Ramos (cell line): ENCODE measurements at regions not wholly inside any gene's neighbourhood (a gene's known extent, or its start where the extent isn't known, plus 50 kb on each side); places are given as distances from the start of the nearest gene placed in this dataset.
"Not testable (repeated sequence)": the region's sequence is repeated elsewhere in the genome, so short reads cannot be mapped to it uniquely, and the experiment has no call there.

ENCODE experiments used
- in situ Hi-C: fragments of 300-500 bp; cut with MboI; formaldehyde crosslinking; loops from one replicate; pipeline ENCODE4 v1.14.3; 2022; ENCODE audit warnings: low sequenced_read_pairs; ENCODE audit not compliant: unreplicated experiment

DNA sequence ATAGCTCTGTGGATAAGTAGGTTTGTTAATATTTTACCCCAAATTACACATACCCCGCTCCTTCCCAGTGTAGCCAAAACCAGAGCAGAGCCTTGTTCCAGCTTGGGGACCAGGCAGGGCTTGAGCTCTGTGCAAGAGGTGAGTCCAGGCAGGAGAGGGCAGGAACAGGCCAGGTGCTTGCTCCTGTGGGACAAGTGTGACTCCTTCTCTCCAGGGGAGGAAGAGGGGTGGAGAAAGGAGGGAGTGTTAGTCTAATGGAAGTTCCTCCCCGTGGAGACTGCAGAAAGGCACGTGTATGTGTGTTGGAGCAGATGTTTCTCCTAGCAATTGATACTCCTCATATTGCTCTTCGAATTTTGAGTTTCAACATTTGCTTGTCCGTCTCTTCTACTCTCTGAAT lies 201.0 kb downstream of the FGF9 start:
- in situ Hi-C loops, result no loop called here

DNA sequence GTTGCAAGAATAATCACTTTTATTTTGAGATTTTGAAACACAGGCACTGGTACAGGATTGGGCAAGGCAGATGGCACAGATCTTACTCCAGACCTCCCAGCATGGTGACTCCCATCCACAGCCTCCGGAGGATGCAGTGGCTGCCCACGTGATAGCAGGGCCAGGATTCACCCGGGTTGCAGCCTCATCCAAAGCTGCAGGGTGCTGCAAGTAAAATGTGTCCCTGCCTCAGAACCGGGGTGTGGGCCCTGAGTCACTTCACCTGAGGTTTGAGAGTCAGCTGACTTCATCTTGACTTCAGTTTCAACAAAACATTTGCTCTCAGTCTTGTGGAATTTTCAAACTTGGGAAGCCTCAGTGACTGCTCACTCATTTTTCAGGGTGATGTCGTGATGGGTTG lies 201.9 kb downstream of the FGF9 start:
- in situ Hi-C loops, result no loop called here

DNA sequence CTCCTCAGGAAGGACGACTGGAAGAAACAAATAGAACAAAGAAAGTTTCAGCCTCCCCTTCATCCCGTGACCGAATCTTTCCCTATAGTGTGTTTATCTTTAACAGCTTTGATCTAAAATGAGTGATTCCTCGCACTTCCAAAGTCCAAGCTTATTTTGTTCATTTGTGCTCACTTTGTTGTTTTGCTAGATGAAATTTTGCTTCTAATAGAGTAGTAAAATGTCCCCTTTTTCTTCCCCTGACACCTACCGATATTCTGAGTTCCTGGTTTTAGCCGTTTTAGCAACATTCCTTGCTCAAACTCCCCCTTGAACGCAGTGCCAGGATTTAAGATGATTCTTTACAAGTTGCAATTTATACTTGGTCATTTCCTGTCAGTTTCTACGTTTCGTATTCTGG lies 204.2 kb downstream of the FGF9 start:
- in situ Hi-C loops, result no loop called here

DNA sequence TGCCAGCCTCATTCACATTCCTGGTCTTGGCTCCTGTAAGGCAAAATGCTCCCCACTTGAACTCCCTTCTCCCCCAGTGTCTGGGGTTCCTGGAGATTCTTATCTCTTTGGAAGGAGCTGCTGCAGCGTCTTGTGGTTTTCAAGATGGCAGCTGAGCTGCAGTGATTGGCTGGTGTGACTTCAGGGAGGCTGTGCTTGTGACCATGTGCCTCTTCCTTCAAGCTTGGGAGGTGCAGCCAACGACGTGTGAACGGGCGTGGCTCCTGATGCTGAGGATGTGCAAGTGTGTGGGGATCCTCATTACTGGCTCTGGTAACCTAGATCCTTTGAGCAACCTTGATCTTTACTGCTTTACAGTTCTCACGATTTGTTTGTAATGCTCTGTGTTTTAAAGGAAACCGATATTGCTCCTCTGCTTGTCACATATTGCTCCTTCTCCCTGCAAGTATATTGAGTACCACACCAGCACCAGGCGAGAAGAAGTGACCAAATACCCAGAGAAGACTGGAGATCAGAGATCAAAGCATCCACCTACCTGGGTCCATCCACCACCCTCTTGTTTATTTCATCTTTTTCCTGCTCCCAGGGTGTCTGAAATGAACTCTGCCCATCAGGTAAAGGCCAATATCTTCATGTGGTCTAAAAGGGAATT lies 208.5 kb downstream of the FGF9 start:
- in situ Hi-C loops, result no loop called here

DNA sequence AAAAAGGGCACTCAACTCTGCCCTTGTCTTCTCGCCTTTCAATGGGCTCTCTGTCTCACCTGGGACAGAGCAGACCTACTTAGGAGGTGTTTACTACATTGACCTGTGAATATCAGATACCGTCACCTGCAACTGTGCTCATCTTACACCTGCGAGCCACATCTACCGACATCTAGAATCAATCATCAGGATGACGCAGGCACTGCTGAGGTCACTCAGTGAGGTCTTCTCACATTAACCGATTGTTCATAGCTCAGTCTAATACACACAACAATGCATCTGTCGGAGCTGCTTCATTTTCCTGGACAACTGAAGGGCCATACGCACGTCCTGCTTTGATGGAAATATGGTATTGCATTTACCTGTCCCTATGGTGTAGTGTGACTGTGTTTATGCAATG lies 211.9 kb downstream of the FGF9 start:
- in situ Hi-C loops, result no loop called here

DNA sequence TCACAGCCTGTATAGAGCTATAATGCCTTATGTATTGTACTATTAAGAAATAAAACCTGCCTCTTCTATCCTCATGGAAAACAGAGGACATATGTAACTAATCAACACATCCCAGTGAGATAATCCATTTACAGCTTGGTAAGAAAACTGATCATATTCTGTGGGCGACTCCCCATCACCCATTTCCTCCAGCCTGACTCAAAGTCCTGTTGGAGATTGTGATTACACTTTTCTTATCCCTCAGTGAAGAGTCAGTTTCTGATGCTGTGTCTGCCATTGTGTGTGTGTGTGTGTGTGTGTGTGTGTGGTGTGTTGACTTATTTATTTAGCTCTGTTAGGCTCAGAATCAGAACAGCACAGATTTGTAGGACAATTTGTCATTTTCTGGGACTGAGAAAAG lies 212.8 kb downstream of the FGF9 start:
- in situ Hi-C loops, result no loop called here

DNA sequence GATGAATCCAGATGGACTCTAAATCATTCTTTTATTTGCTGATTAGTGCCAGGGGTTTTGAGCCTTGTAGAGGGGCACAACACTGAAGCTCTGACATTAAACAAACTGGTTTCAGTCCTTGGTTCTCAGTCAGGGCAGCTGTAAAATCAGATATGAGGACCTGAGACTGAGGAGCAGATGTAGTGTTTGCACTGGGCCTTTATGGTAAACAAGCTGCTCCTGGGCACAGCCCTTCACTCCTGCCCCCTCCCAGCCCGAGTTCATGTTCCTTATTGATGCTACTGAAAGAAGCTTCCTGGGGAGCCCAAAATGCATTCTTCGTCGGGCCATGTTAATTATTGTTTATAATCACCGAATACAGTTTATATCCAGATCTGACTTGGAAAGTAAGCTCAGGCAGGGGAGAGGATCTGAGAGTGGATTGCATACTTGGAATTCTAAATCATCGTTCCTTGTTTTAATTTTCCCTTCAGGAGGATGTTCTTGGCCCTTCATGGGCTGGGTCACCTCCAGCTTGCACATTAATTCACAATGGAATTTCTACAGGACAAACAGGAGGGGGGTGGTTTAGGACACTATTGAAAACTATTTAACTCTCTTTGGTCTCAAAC lies 213.5 kb downstream of the FGF9 start:
- in situ Hi-C loops, result no loop called here

DNA sequence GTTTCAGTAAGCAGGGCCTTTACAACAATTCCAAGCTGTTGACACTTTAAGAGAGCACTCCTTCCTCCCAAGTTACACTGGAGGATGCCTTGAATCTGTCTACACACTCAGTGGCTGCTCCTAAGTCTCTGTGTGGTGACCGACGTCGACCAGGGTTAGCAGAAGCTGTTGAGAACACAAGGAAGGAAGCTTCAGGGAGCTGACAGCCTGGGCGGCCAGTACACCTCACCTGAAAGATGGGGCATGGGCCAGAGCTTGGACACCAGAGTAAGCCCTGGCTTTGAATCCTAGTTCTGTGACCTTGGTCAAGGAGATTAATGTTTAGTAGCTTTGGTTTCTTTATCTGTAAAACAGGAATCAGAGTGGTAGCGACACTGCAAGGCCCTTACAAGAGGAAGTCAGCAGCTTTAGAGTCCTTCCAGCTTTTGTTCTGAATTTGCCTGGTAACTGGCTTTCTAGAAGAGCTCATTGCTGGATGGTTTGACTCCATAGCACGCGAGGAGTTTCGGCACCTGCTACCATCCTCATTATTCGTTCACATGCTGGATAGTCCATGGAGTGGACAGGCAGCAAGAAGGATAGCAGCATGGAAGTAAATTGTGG lies 214.2 kb downstream of the FGF9 start:
- in situ Hi-C loops, result no loop called here

DNA sequence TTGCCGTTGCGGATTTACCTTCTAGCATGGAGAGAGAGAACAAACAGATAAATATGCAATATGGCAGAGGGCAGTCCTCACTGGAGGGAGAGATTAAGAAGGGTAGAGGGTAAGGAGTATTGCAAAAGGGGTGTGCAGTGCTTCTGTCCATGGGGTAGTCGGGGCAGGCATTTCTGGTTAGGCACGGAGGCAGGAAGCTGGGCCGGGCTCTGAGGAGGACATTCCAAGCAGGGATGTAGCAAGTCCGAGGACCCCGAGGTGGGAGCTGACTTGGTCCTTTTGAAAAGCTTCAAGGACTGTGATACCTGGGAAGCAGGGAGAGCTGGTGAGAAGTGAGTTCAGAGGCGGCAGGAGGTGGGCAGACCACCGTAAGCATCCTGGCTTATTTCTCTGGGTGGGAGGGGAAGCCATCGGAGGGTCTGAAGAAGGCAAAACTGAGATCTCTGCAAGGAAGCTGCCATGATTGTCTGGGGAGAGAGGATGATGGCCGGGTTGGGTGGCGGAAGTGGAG lies 214.9 kb downstream of the FGF9 start:
- in situ Hi-C loops, result no loop called here

DNA sequence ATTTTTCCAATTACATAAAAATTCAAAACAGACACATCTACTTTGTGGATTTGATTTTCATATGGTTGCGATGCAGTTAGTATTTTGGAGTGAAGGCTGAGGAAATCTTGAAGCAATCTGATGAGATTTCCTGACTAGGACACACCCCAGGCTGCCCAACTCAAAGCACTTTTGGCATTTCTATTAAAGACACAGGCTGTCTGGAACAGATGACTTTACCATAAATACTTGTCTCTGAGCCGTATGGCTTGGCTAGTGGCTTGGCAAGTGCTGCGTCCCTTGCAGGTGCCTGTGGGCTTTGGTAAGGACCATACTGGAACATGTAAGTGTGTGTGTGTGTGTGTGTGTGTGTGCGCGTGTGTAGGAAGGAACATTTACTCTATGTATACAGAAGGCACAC lies 218.8 kb downstream of the FGF9 start:
- in situ Hi-C loops, result no loop called here

DNA sequence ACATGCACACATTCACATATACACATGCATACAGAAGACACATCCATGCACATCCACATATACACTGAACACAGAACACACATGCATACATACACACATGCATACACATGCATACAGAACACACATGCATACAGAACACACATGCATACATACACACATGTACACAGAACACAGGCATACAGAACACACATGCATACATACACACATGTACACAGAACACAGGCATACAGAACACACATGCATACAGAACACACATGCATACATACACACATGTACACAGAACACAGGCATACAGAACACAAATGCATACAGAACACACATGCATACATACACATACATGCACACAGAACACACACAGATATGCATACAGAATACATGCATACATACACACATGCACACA lies 219.3 kb downstream of the FGF9 start:
- in situ Hi-C loops, result not testable (repeated sequence)

DNA sequence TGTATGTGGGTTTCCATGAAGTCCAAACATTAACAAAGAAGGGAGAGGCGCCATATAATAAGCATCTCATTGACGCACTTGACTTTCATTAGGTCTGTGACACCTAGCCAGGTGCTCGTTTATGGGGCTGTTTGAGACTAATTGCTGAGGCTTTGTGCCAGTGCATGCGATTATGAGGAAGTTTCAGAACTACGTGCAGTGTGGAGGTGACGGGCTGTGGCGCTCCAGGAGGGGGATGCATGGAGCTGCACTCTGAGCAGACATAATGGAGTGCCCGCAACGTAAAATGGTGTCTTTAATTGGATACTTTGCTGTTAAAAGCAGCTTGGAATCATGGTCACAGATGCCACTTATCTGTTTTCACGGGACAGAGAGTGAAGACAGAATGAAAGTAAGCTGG lies 223.2 kb downstream of the FGF9 start:
- in situ Hi-C loops, result no loop called here

DNA sequence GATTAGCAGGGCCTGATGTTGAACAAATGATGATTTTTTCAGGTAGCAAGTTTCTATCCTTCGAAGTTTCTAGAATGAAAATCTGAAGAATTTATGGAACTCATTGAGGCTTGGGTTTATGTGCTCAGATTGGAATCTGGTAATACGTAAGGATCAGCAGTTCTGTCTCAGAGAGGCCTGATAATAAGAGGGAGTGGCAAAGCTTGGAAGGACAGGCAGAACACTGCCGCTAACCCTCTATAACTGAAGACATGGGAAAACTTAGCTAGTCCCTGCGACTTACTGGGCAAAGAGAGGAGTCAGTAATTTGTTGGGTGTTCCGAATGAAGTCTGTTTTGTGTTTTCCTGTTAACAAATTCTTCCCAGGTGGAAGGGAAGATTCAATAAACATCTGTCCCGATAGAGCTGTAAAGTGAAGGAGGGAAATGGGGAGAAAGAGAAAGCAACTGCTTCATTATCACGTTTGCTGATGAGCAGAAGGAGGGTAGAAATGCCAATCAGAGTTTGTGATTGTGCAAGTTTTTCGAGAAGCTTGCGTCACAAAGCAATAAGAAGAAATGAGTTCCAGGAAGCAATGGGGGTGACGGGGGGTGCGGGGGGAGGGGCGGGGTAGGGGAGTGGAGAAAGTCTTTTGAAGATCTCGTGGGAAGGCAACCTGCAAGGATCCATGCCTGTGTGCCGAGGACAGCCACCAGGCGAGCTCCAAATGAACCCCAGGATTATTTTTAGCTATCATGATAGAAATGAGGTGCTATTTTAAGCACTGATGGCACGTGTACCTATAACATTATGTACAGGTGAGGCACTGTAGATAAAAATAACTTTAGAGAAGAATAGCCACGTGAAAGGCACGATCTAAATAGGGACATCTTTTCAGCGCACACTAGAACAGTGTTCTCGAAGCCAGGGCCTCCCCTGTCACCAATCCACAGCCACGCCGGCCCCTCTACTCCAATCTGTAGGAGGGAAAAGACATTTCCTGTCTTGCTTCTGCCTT lies 224.1 kb downstream of the FGF9 start:
- in situ Hi-C loops, result no loop called here

DNA sequence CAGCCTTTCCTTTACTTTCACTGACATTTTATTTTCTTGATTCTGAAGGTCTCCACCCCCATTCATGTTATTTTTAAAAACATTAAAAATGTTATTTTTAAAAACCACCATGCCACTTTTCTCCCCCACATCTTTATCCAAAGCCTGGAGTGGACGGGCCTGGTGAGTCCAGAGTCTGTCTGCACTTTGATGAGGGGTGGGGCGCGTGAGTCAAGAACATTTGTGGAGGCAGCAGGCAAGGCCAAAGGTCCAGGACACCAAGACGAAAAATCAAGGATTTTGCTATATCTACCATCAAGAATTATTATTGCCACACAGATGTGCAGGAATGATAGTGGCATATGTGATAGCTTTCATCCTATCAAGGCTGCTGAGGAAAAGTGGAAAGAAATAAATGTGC lies 224.9 kb downstream of the FGF9 start:
- in situ Hi-C loops, result no loop called here

DNA sequence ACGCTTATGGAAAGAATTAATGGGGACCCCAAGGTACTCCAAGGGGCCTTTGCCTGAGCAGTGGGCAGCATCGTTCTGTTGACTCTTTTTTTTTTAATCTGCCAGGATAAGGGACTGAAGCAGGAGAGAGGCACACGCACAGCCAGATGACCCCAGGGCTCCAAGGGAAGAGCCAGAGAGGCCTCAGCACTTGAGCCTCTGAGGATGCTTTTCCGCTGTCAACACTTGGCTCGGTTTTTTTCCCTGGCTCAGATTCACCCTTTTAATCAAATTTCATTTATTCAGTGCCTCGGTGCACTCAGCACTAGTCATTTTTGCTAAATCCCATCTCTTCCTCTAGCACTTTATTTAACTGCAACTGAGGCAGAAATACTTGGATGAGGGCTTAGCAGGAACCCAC lies 226.3 kb downstream of the FGF9 start:
- in situ Hi-C loops, result no loop called here

DNA sequence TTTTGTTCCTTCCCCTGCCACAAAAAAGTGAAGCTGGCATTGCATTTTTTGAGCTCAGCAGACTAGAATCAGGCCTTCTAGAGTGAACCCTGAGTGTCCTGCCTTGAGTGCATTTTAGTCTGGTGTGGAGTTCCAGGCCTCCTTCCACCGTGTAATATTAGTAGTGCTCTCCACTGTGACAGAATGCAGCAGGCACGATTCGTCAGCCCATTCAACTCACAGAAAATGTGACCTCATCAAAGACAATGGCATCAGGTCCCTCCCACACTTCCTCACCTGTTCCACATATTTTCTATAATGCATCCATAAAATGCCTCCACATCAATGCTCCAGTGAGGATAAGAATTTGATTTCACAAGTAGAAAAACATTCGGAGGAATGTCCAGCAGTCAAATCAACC lies 227.6 kb downstream of the FGF9 start:
- in situ Hi-C loops, result no loop called here

DNA sequence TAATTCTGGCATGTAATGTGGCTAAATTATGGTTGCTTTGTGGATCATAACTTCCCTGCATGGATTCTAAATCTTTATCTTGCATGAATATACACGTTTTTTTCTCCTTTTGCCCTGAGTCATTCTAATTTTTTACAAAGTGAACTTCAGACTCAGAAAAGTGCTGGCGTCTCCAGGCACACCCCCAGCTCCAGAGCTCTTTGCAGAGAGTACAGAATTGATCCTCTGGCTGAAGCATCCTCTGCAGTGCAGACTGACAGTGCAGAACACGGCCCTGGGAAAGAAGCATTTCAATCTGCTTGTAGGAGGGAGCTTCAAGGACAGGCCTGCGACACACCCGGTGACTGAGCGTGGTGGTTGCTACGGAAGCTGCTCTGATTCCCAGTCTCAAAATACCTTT lies 228.1 kb downstream of the FGF9 start:
- in situ Hi-C loops, result no loop called here

DNA sequence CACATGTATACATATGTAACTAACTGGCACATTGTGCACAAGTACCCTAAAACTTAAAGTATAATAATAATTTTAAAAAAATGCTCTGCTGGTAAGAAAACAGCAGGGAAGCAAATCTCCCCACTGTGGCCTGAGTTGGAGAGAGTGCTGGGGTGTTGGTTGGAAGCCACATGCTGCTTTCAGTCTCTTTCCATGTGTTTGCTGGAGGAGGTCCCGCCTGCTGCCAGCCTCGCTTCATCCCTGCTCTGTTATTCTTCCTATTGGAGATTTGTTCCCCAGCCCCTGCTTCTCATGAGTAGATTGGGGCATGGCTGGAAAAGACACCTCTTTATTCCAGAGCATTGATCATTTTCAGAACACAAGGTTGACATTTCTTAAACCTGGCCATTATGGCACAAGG lies 230.5 kb downstream of the FGF9 start:
- in situ Hi-C loops, result no loop called here

DNA sequence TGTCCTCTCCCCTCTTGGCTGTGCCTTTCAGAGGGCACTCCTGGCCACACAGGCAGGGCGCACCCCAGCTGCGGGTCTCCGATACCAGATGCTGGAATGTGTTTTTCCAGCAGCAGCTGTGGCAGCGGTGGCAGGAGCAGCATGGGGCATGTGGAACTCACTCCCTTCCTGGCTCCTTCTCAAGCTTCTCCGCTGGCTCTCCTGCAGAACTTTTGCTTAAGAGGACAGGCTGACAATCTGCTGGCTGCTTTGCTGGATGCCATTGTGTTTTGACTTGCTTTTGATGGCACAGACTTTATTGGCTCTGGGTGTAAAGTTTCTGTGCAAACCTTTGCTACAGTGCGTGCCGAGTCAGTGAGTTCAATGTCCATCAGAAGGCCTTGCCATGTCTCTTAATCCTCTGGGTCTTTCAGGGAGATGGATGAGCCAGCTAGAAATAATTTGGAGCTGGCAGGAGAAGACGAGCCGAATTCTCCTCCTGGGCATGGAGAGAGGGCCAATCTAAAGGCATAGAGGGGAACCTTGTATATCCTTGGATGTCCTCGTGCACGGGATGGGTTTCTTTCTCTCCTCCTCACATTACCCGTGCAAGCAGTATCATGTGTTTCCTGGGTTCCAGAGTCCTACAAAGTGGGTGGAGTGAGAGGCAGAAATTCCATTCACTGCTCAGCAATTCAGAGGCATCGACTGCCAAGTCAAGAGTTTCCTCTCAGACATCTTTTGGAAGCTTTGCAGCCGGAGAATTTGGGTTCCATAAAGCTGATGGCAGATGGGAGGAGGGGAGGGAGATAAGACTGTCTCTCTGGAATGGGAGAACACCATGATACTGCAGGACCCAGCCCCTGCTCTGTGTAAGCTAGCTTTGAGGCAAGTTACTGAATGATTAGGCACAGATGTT lies 231.2 kb downstream of the FGF9 start:
- in situ Hi-C loops, result no loop called here

DNA sequence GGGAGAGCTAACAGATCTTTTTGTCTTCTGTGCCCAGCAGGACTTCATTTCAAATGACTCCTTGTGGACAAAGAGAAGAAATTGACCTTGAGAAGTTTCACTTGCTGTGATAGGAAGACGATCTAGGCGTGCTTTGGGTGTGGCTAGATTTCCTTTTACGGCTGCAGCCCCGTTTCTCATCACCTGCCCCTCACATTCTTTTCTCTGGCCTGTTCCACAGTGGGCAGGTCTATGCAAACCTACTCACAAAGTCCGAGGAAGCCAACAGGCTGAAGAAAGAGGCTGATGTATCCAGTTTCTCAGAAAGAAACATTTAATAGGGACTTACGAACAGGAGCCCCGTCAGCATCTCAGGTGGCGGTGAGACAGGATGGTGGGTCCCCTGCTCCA lies 231.8 kb downstream of the FGF9 start:
- in situ Hi-C loops, result no loop called here
